HG03196 (cell line): ENCODE measurements at regions not wholly inside any gene's neighbourhood (a gene's known extent, or its start where the extent isn't known, plus 50 kb on each side); places are given as distances from the start of the nearest gene placed in this dataset.
"Not testable (repeated sequence)": the region's sequence is repeated elsewhere in the genome, so short reads cannot be mapped to it uniquely, and the experiment has no call there.

Source experiments
- ATAC-seq: cut with Tn5 transposase; IDR thresholded peaks from one replicate; pipeline ENCODE4 v1.9.1; 2021; ENCODE audit not compliant: unreplicated experiment

DNA sequence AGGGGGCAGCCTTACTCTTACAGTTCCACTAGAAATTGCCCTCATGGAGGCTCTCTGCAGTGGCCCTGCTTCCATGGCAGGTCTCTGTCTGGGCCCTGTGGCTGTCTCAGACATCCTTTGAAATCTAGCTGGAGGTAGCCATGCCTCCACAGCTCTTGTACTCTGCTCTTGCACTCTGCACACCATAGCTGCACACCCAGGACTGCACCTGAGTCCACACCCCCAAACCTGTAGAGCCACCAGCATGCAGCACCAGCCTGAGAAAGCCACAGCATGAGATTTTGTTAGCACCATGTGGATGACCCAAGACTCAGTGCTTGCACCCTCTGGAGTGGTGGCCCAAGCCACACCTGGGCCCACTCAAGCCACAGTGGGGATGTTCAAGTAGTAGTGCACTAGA lies 376.2 kb upstream of the RND3 start:
- ATAC-seq = no peak

DNA sequence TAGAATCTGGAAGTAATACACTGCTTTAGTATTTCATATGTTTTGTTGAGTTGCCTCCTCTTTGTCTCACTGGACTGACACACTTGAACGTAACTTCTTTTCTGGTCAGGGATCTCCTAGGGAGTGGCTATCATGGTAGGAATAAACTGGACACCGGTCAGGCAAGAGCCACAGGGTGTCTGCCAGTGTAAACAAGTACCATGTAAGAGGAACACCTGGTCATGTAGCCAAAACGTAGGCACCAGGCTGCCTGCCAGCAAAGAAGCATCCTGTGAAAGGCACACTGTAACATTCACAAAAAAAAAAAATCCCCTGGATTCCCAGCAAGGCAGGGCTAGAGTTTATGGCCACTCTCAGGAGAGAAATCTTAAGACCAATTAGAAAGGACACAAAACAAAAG lies 372.8 kb upstream of the RND3 start:
- no peak for ATAC-seq

DNA sequence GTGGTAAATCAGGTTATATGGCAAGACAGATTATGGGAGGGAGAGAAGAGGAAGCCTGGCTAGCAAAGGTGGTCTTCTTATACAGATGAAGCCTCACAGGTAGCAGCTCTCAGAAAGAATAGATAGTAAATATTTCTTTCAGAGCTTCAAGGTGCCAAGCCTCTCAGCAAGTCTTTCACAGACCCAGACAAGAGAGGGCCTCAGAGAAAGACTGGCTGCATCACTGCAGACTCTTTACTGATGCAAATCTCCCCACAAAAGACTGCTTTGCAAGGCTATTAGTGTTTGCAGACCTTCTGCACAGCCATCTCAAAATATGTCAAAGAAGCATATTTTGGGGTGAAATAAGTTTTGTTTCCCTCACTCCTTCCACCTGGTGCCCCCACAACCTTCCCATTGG lies 372.4 kb upstream of the RND3 start:
- ATAC-seq = no peak

GRCh38 chr2:150859162-150859561 lies 371.7 kb upstream of the RND3 start:
- ATAC-seq = no peak

- no peak for ATAC-seq
Measured at GRCh38 chr2:150858382-150858781, 370.9 kb upstream of the RND3 start.

DNA sequence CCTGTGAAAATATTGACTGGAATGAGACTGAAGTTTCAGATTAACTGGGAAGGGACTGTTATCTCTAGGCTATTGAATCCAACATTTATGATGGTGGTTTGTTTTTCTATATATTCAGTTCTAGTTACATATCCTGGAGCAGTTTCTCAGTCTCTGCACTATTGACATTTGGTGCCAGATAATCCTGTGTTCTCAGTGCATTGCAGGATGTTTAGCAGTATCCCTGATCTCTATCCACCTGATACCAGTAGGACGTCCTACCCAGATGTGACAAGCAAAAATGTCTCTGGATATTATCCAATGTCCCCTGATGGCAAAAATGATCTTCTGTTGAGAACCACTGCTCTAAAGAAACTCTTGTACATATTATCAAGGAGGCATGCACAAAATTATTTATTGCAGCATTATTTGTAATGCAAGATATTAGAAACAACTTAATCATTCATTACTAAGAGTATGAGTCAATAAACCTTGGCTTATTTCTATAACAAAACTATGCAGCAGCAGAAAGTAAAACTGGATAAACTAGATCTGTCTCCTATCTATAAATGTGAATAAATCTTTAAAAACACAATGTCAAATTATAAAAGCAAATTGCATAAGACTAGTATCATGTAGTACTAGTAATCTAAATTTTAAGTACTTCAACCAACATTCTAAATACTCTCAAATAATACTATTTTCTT lies 369.3 kb upstream of the RND3 start:
- ATAC-seq = no peak

- ATAC-seq = no peak
Measured at GRCh38 chr2:150853263-150853662, 365.8 kb upstream of the RND3 start.

GRCh38 chr2:150850641-150851040 lies 363.2 kb upstream of the RND3 start:
- no peak for ATAC-seq

DNA sequence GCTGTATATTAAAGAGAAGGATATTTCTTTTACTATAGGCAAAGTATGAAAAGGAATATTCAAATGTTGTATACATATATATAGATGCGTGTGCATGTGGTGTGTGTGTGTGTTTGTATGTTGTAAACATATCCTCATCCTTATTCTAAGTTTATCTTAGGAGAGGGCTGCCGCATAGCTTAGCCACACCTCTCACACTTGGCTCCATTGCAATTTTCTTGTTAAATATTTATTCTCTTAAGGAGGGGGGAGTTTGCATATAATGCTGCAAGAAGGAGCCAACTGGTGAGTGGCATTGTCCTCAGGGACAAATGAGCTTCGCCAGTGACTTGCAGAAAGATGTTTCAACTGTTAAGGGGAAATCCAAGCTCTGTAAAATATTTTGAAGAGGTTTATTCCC lies 360.1 kb upstream of the RND3 start:
- no peak for ATAC-seq

DNA sequence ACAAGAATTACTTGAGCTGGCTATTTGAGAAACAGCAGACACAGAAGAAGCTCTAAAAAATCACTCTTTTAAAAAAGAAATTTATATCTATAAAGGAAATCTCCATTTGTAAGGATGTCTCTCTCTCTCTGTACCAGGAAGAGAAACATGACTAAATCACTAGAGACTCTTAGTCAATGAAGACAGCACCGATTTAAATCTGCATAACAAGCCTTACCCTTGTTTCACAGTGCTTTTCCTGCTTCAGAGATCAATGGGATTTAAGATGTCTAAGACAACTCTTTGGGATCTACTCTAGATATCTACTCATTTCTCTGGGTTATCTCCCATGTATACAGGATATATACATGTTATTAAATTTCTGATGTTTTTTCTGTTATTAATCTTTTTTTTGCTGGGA lies 359.2 kb upstream of the RND3 start:
- ATAC-seq = no peak

- ATAC-seq = no peak
Measured at GRCh38 chr2:150832686-150833085, 345.2 kb upstream of the RND3 start.

DNA sequence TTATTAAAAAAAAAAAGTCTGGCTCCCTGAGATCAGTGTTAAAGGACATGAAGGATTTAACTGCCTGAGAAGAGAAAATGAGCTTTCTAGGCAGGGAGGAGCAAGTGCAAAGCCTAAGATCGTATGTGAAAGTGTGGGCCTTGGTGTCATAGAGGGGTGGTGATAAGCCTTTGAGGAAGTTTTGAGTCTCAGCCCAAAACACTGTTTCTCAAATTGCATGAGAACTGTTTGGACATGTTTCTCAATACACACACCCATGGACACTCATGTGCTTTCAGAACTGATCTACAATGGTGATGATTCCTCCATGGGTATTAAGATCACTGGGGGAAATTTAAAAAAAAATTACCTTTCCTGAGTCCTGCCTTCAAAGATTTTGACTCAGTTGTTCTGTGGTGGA lies 336.7 kb upstream of the RND3 start:
- ATAC-seq = no peak

DNA sequence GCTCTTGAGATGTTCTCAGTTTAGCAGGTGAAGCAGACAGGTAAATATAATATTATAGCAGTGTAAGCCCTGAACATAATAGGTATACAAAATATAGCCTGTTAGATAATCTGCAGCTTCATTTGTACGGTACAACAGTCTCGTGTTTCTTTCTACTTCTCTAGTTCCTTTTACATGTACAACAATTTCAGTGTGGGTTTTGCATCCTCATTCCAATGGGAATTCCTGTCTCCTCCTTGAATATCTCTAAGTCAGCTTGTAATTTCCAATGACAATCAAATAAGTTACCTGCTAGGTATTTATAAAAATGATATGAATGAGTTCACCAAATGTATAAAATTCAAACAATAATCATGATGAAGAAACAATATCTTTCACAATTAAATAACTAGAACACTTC lies 330.0 kb upstream of the RND3 start:
- ATAC-seq = no peak

GRCh38 chr2:150812664-150813367 lies 325.3 kb upstream of the RND3 start:
- ATAC-seq = no peak

DNA sequence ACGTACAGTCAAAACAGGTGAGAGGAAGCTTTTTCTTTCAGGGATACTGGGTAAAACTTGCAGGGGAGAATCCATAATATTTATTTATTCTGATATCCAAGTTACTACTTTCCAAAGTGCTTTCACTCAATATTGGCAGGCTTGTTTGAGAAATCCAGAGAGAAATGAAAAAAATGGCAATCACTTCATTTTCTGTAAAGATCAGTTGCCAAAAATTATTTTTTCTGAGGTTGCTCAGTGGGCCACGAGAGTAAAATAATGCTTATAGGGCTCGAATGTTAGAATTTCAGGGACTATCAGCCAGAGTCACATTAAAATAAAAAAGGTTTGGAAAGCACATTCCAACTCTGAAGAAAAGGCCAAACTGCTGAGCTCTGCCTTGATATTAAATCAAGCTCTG lies 324.6 kb upstream of the RND3 start:
- no peak for ATAC-seq

DNA sequence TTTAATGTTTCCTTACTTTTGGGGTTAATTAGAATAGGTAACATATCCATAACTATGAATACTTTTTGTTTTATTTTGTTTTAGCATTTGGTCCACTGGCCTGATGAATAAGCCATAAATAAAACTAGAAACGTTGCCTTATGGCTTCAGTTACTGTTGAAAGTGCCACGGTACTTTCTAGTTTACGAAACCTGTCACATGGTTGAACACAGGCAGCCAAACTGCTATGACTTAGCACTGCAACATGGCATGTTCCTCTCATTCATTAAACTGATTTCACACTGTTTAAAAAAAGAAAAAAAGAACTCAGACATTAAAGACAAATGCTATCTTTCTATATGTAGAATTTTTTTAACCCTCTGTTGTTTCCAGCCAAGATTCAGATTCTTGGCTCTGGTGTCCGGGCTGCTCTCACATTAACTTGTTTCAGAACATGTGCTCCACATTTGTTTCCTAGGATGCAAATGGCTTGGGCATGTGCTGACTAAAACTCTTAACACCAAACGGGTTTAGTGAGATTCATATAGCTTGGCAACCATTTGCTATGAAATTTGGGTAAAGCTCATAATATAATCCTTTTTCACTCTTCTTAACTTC lies 323.9 kb upstream of the RND3 start:
- ATAC-seq = no peak

- ATAC-seq = no peak
Measured at GRCh38 chr2:150809103-150809502, 321.6 kb upstream of the RND3 start.

- ATAC-seq = no peak
Measured at GRCh38 chr2:150806336-150806735, 318.9 kb upstream of the RND3 start.

GRCh38 chr2:150803689-150804398 lies 316.4 kb upstream of the RND3 start:
- no peak for ATAC-seq

DNA sequence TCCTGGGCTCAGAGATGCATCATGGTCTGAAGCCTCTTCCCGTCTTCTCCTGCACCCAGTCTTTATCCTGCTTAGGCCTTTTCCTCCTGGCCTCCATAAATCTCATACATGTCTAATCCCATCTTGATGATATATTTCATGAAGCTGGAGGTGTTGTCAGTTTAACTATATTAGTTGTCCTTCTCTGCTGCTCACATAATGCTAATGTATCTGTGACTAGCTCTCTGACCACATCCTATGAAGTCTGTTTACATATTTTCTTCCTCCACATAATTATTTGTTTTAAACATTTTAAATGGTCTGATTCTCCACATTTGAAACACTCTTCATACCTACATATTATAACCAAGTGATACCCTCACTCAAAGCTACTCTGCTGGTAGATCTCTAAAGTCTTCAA lies 315.2 kb upstream of the RND3 start:
- no peak for ATAC-seq

GRCh38 chr2:150796236-150796635 lies 308.8 kb upstream of the RND3 start:
- not testable (repeated sequence) for ATAC-seq

DNA sequence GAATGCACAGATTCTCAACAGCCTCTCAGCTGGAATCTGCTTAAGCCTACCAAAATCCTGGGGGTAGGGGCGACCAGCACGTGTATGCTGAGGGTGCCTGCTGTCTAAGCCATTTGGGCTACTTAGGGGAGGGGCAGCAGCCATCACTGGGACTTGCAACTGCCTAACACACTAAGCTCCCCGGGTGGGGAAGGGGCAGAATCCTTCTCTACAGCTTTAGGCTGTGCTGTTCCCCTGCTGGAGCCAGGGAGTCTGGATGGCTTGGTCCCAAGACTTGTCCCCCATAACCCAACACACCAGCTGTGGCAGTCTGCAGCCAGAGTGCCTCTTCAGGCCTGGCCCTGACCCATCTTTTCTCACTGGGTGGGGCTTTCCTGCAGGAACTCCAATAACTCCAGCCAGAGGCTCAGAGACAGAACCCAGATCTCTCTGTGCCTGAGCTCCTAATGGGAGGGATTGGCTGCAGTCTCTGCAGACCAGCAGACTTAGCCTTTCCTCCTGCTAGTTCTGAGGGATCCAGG lies 305.4 kb upstream of the RND3 start:
- no peak for ATAC-seq
